HL-60 (cell line): ENCODE measurements at regions not wholly inside any gene's neighbourhood (a gene's known extent, or its start where the extent isn't known, plus 50 kb on each side); places are given as distances from the start of the nearest gene placed in this dataset.

Experiments
- DNase-seq, 2 experiments: peaks; one replicate each; pipeline ENCODE4 v3.0.0-alpha.2; 2010 to 2020; ENCODE audit warnings: low read depth in 1 of 2, low spot score in 1 of 2
- H3K27ac ChIP-seq: fragments of 250-450 bp; sonication (Bioruptor Pico); replicated peaks from 2 replicates; pipeline ENCODE4 v1.5.1; 2020; ENCODE audit warnings: mild to moderate bottlenecking, moderate library complexity
- H3K27me3 ChIP-seq: fragments of 250-450 bp; sonication (Bioruptor Pico); 2 replicates; pipeline ENCODE4 v1.5.1; 2021; ENCODE audit warnings: mild to moderate bottlenecking, moderate library complexity; ENCODE audit not compliant: insufficient read depth, poor library complexity, severe bottlenecking
- H3K4me3 ChIP-seq: replicated peaks from 2 replicates; pipeline ENCODE4 v1.5.1; 2011; ENCODE audit warnings: mild to moderate bottlenecking, control low read depth, low read length; ENCODE audit not compliant: insufficient read depth
- GABPA ChIP-seq: IDR thresholded peaks from 2 replicates; pipeline ENCODE4 v1.6.1; 2012; ENCODE audit warnings: low read depth
- POLR2AphosphoS5 ChIP-seq: IDR thresholded peaks from 2 replicates; pipeline ENCODE4 v1.6.1; 2012; ENCODE audit warnings: low read depth
- SPI1 ChIP-seq: IDR thresholded peaks from 2 replicates; pipeline ENCODE4 v1.6.1; 2012; ENCODE audit warnings: low read depth, mild to moderate bottlenecking, borderline replicate concordance
- TF ChIP-seq, protein P1 (sequence below): IDR thresholded peaks from one replicate; pipeline ENCODE4 v1.5.1; 2011; ENCODE audit warnings: low read length, control low read depth, inconsistent platforms; ENCODE audit not compliant: insufficient read depth
- TF ChIP-seq, protein P2 (sequence below): IDR thresholded peaks from 2 replicates; pipeline ENCODE4 v1.6.1; 2012; ENCODE audit warnings: low read depth; ENCODE audit not compliant: insufficient replicate concordance

DNA sequence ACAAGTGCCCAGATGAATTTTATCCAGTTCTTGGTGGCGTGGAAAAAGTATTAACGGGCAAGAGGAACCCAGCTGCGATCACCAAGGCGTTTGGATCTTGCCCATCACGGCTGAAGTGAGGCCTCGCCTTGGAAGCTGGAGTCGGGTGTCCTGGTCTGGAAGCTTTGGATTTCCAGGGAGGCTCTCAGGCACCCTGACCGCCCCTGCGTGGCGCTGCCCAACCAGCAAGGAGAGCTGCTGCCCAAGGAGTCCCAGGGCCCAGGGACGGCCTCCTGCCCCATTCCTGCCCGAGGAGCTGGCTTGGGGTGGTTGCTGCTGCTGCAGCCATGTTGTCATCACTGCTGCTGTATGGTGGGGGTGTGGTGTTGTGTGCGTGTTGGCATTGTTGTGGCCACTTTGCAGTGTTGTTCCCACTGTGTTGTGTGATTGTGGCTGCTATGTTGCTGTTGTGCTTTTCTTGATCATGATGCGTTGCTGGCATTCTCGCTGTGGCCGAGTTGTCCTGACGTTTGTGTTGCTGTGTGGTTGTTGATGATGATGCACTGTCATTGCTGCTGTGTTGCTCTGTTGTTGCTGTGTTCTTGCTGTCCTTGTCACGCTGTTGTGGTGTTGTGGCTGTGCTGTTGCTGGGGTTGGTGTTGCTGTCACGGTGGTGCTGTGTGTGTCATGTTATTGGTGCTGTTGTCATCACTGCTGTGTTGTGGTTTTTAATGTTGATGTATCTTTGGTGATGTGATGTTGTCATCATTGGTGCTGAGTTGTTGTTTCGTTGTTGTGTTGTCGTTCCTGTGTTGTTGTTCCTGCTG is 318.8 kb downstream of the C16orf95 start:
- no peak overlapping the region for H3K27ac ChIP-seq
- H3K4me3 ChIP-seq: no peak overlapping the region
- H3K27me3 ChIP-seq: no peaks in the 10 kb centered on the region
- TF ChIP-seq, protein P1, sequence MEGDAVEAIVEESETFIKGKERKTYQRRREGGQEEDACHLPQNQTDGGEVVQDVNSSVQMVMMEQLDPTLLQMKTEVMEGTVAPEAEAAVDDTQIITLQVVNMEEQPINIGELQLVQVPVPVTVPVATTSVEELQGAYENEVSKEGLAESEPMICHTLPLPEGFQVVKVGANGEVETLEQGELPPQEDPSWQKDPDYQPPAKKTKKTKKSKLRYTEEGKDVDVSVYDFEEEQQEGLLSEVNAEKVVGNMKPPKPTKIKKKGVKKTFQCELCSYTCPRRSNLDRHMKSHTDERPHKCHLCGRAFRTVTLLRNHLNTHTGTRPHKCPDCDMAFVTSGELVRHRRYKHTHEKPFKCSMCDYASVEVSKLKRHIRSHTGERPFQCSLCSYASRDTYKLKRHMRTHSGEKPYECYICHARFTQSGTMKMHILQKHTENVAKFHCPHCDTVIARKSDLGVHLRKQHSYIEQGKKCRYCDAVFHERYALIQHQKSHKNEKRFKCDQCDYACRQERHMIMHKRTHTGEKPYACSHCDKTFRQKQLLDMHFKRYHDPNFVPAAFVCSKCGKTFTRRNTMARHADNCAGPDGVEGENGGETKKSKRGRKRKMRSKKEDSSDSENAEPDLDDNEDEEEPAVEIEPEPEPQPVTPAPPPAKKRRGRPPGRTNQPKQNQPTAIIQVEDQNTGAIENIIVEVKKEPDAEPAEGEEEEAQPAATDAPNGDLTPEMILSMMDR: no peak
- no peak for TF ChIP-seq SPI1
- no peak for TF ChIP-seq GABPA
- TF ChIP-seq, protein P2, sequence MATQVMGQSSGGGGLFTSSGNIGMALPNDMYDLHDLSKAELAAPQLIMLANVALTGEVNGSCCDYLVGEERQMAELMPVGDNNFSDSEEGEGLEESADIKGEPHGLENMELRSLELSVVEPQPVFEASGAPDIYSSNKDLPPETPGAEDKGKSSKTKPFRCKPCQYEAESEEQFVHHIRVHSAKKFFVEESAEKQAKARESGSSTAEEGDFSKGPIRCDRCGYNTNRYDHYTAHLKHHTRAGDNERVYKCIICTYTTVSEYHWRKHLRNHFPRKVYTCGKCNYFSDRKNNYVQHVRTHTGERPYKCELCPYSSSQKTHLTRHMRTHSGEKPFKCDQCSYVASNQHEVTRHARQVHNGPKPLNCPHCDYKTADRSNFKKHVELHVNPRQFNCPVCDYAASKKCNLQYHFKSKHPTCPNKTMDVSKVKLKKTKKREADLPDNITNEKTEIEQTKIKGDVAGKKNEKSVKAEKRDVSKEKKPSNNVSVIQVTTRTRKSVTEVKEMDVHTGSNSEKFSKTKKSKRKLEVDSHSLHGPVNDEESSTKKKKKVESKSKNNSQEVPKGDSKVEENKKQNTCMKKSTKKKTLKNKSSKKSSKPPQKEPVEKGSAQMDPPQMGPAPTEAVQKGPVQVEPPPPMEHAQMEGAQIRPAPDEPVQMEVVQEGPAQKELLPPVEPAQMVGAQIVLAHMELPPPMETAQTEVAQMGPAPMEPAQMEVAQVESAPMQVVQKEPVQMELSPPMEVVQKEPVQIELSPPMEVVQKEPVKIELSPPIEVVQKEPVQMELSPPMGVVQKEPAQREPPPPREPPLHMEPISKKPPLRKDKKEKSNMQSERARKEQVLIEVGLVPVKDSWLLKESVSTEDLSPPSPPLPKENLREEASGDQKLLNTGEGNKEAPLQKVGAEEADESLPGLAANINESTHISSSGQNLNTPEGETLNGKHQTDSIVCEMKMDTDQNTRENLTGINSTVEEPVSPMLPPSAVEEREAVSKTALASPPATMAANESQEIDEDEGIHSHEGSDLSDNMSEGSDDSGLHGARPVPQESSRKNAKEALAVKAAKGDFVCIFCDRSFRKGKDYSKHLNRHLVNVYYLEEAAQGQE: no peak
- DNase-seq: no peak

DNA sequence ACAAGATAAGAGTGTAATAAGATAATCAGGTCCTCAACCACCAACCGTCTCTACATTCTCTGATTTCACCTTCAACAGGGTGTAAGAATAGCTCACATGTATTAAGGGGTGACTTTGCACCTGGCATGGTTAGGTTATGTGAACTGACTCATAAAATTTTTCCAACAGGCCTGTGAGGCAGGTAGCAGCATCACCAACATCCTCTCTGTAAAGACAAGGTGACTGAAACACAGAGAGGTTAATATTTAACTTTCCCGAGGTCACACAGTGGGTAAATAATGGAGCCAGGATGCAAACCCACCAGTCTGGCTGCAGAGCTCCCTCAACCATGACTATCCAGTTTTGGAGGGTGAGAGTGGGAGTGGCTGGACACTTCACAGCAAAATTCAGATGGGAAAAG is 317.2 kb downstream of the C16orf95 start:
- Histone ChIP-seq H3K27ac (no peak overlapping the region), H3K27me3 (no peaks in the 10 kb centered on the region), H3K4me3 (no peak overlapping the region)
- DNase-seq: no peak
- TF ChIP-seq POLR2AphosphoS5 (no peak), SPI1 (no peak), GABPA (no peak)
- TF ChIP-seq, protein P2: no peak

DNA sequence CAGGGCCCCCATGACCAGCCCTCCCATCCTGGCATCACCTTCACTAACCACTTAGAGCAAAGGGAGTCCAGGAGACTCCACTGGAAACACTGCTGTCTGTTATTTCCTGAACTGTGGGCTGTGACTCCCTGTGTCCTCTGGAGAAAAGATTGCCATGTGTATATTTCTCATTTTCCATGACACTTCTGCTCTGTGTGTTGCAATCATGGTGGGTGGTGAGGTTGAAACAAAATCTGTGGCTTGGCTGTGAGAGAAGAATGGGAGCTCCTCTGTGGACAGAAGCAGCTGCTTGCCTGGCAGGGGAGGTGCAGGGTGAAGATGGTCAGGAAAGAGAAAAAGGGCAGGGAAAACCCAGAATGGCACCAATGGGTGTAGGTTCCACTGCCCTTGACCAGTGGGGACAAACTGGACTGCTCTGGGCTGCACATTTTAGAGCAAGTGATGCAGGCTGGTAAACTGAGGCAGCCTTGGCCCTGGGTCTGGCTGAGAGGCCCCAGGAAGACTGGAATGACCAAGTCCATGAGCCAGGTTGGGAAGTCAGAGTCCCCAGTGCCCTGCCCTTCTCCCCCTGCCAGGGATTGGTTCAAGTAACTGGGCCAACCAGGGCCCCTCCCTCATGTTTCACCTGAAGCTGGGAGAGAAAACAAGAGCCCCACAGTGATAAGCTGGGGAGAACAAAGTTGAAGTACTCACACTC is 314.3 kb downstream of the C16orf95 start:
- Histone ChIP-seq H3K27ac (no peak overlapping the region), H3K27me3 (no peaks in the 10 kb centered on the region), H3K4me3 (no peak overlapping the region)
- TF ChIP-seq POLR2AphosphoS5 (no peak), GABPA (no peak), SPI1 (no peak)
- TF ChIP-seq, protein P2: no peak
- TF ChIP-seq, protein P1: no peak
- no peak for DNase-seq
